HG02943 (cell line): ENCODE measurements at regions not wholly inside any gene's neighbourhood (a gene's known extent, or its start where the extent isn't known, plus 50 kb on each side); places are given as distances from the start of the nearest gene placed in this dataset.
"Not testable (repeated sequence)": the region's sequence is repeated elsewhere in the genome, so short reads cannot be mapped to it uniquely, and the experiment has no call there.

Experiments used
- ATAC-seq: cut with Tn5 transposase; IDR thresholded peaks from one replicate; pipeline ENCODE4 v1.9.1; 2021; ENCODE audit warnings: mild to moderate bottlenecking, low read depth, moderate library complexity; ENCODE audit not compliant: unreplicated experiment

DNA sequence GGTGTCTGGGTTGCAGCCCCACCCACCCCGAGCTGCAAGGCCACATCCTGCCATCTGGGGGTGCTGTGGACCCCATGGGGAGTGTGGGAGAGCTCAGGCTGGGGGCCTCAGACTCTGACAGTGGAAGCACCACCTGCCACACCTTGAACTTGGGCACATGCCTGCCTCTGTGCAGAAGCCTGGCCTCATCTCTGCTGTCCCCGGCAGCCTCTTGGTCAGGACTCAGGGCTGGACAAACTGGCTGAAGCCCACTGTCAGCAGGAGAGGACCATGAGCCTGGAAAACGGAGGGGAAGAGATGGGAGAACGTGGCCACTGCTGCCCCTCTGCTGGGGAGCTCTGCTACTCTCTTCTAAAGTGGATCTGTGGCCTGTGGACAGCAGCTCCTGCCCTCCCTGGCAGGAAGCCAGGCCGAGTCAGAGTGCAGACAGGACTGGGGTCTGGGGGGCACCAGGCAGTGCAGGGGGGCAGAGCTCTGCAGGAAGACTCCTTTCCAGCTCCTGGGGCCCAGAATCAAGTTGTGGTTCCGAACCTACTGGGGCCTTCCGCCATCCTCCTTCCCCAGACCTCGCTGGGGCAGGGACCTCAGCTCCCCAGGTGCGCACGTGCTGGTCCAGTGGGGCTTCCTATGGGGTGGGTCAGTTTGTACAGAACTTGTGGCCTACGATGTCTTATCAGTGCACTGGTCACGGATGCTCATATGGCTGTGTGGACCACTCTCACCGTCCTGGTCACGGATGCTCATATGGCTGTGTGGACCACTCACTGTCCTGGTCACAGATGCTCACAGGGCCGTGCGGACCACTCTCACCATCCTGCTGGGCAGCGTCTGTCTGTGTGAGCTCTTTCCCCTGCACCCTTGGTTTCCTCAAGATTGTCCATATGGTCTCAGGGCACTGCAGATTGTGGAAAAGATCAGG, 207.7 kb downstream of the LAT start:
- no peak for ATAC-seq

DNA sequence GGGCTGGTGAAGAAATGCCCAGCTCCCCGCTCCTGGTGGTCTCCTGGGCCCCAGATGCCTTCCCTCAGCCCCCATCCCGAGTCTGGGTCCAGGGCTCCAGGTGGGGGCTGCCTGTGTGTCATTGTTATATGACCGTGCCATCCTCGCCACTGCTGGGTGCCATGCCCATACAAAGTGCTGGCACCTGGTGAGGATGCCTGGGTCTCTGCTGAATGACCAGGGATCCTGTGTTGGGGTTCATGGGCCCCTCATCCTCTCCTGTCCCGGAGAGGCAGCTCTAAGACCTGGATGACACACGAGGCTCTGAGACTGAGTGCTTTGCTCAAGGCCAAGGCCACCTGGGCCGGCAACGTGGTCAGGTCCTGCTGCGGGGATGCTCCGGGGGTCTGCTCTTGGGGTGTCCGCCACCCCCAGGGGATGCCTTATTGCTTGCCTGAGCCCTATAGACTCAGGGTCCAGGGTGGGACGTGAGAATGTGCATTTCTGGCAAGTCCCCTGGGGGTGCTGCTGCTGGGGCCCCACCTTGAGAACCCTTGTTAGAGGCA, 206.9 kb downstream of the LAT start:
- ATAC-seq, result not testable (repeated sequence)

DNA sequence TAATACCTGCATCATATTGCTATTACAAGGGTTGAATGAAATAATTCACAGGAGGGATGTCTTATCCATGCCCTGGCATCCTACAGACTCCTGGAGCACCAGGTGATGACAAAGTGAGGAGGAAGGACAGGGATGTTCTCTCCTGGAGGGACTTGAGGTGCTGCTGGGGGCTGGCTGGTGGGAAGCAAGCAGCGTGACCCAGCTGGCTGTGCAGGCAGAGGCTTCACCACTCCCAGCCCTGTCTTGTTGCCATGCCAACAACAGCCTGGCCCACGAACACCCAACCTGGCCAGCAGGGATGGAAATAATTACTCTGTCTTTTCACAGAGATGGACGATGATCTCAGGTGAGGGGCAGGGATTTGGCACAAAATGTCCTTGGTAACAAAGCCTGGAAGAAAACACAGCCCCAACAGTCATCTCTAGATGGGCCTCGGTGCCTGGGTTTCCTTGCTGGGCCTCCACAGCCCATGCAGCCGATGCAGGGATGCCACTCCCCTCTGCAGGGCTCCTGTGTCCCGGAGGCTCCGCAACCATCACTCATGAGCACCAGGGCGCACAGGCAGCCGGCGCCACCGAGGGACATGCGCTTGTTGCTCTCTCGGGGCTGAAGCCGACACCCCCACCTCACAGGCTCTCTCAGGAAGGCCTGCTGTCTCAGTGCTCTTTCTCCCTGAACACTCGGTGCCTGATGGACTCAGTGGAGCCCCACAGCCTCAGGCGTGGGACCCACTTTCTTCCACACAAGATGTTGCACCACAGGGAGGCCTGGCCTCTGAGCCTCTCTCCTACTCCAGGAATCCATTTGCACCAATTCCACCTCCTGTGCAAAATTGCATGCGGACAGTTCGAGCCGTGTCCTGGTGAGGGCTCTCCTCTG, 205.9 kb downstream of the LAT start:
- not testable (repeated sequence) for ATAC-seq

DNA sequence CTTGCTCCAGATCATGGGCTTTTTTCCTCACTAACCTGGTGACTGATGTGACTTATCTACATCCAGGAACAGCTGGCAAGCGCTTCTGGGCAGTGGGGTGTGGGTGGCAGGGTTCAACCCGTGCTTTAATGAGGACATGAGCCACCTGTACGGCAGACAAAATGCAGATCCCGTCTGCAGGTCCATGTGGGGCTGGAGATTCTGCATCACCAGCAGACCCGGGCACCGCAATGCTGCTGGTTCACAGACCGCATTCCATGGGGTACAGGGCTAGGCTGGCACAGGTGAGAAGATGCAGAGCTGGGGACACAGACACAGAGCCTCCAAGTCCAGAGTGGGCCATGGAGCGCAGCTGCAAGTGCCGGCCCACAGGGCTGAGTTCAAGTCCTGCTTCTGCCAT, 204.0 kb downstream of the LAT start:
- not testable (repeated sequence) for ATAC-seq

DNA sequence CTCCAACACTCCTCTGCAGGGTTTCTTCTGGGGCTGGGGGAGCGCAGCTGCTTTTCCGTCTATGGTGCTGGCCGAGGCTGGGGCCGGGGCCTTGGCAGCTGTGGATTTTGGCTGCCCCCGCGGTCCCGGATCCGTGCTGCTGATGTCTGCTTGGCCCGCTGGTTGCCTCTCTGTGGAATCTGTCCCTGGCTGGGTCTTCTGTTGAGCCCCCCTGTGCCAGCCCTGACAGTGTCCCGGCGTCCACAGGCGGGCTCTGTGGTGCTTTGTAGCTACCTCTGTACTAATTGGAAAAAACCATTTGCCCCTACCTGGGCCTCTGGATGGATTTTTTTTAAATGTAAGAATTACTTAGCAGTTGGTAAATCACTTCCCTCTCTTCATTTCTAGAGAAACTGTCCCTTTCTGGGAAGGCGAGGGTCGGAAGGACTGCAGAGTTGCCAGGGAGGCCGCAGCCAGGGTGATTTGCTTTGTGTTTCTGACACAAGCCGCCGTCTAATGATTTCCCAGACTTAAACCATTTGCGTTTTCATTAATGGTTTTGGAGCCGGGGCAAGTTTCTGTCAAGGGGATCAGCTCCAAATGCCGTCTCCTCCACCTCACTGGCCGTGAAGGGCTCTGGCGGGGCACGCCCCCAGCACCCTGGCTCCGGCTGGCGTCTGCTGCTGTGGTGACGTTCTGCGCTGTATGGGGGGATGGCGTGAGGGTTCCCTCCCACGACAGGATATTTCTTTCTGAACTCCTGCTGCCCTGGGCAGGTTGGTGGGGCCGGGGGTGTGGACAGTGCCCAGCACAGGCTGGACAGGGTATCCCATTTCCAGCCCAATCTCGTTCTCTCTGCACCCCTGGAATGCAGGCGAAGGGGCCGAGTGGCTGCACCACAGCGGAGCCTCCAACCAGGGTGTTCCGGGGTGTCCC, 201.7 kb downstream of the LAT start:
- ATAC-seq, result not testable (repeated sequence)

DNA sequence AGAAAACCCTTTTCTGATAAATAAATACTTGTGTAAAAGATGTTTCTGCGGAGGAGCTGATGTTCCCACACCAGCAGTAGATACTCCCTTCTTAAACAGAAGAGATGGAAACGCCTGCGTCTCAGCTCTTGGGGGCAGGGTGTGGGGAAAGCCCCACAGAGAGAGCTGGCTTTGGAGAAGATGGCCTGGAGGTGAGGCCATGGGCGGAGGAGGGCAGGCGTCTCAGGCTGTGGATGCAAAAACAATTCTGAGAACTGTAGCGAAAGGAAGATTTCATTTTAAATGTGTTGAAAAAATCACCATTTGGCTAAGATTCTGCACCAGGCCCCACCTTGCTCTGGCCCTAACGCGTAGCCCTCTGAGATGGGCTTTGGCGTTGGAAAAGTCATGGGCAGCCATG, 201.0 kb downstream of the LAT start:
- ATAC-seq, result not testable (repeated sequence)

DNA sequence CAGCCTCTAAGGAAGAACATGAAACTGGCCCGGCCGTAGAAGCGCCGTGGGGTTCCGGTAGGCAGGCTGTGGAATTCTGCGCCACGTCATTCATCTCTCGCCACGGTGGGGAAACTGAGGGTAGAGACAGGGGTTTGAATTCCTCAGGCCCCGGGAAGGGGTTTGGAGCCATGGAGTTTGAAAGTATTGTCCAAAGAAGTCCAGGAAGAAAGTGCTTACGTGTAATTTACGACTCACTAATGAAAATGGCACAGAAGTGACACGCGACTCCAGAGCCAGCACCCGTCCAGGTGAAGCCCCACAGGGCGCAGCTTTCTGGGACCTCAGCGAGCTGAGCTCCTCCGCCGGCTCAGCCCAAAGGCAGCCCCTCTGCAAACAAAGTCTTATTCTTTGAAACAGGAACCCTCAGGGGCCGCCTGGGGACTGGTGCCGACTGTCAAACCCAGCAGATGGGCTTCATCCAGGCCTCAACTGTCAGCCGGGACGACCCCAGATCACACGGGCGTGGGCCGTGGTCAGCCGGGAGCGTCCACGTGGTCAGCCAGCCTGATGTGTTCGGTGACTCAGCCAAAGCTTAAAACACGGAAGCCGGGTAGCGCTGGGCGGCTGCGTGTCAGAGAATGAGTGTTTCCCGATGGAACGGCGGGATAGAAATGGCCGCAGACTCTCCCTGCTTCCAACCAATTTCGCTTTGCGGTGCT, 200.0 kb downstream of the LAT start:
- ATAC-seq, result not testable (repeated sequence)

DNA sequence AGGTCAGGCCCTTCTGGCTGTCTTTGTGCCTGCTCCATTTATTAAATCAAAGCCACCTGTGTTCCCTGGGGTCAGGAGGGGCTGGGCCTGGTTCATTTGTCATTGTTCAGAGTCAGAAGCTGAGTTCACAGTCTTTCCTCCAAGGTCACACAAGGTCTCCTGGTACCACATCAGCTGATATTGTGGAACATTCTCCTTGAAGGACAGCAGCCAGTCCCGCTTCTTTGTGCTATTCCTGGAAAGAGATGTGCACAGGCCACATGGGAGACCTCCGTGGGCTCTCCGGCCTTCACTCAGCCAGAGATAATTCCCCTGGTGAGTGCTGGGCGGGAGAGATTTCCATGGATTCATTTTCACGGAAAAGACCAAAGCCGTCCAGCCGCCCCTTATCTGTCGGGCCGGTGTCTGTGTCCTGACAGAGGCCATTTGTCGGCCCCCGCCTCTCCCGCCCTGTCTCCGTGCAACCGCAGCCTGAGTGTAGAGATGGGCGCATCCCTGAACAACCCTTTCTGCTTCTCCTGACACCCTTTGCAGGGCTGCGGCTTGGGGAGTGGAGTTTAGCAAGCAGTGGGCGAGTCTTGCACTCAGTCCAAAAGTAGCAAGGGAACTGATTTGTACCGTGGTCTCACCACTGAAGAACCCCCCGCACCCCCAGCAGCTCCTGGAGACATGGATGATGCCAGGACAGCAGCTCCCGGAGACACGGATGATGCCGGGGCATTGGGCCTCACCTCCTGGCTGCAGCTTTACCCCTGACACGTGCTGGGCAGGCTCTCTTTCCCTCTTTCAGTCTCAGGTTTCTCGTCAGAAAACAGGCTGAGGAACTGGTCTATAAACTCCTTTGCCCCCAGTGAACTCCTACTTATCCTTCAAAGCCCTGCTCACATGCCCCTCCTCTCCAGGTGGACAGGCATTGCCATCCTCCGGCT, 198.4 kb downstream of the LAT start:
- ATAC-seq, result not testable (repeated sequence)

DNA sequence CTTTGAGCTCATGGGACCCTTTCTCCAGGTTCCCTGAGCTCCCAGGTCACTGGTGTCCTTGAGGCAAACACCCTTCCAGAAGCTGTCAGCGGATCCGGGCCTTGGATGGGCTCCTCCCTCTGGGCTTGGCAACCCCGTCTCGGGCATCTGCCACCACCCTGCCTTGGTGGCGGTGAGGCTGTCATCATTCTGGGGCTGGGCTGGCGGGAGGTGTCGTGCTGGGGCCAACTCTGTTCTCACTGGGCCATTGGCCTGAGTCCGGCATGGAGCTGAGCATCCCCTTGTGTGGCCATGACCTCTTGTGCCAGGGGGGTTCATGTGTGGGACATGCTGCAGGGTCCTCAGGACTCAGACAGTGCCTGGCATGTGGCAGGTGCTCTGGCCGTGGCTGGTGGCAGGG, 197.6 kb downstream of the LAT start:
- no peak for ATAC-seq

DNA sequence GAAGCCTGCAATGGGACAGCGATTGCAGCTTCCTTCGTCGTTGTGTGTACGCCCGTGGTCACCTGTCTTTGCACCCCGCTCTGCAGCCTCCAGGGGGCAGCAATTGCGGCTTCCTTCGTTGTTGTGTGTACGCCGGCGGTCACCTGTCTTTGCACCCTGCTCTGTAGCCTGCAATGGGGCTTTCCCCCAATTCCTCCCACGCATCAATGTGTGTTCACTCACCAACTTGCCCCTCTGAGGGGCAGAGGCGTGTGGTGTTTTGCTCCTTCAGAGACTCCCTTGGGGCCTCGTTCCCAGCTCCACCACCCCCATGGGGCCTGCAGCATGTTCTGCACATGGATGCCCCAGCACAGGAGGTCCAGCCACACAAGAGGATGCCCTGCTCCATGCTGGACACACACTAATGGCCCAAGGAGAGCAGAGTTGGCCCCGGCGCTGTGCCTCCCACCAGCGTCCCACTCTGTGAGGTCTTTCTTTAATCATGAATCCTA, 197.1 kb downstream of the LAT start:
- ATAC-seq, result not testable (repeated sequence)

DNA sequence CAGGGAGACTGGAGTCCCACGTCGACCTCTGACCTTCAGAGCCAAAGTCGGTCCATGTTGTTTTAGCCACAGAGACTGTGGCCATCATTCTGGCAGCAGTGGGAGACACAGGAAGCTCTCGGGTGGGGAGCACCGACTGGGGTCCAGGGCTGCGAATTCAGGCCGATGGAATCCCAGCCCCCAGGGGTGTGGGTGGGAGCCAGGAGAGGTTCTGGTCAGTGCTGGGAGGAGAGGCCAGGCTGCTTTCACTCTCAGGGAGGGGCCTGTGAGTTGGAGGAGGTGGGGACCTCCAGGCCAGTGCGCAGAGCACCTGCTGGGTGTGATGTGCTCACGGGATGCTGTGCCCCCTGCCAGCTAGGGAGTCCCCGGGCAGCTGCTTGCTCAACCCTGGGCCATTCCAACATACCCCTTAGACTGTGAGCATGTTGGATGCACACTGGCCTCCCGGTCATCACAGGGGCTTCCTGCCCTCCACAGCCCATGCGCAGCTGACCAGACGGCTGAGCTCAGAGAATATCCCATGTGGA, 196.5 kb downstream of the LAT start:
- ATAC-seq, result not testable (repeated sequence)

DNA sequence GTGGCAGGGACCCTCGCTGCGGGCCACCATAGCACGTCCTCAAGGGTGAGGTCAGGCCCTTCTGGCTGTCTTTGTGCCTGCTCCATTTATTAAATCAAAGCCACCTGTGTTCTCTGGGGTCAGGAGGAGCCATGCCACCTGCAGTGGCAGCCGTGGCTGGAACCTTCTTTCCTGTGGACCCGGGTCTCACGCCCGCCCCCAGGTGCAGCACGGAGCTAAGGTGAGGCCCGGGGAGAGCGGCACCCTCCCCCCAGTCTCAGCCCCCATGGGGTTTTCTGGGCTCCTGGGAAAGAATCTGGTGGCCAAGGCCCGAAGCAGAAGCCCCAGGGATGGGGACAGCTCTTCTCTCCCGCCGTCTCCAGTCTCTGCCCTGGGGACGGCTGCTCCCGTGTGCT, 195.4 kb downstream of the LAT start:
- ATAC-seq, result not testable (repeated sequence)

DNA sequence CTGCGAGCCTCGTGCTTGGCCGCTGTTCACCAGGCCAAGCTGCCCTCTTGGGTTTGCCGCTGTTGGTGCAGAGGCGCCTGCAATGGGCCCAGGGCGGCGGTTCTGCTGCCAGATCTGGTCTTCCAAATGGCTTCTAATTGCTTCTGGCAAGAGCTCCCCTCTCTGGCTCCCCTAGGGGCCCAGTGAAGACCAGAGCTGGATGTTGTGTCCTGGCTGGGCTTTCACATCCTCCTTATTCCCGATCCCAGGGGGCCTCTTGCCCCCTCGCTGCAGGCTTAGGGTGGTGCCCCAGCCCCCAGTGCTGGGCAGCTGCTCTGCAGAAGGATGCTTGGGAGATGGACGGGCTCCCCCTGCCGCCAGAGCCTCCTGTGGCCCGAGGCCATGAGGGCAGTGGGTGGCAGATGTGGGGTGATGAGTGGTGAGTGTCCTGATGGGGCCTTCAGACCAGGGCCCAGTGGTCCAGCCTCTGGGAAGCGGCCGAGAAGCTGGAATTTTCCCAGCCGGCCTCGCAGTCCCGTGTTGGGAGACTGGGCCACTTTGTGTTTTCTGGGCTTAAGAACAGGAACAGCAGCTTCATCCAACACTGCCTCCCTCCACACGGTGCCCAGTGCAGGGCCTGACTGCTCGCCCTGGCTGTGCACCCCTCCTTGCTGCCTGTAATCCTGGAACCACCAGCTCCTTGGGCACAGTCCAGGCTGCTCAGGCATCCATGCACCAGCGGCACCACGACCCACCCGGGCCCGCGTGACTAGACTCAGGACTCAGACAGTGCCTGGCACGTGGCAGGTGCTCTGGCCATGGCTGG, 194.8 kb downstream of the LAT start:
- not testable (repeated sequence) for ATAC-seq

DNA sequence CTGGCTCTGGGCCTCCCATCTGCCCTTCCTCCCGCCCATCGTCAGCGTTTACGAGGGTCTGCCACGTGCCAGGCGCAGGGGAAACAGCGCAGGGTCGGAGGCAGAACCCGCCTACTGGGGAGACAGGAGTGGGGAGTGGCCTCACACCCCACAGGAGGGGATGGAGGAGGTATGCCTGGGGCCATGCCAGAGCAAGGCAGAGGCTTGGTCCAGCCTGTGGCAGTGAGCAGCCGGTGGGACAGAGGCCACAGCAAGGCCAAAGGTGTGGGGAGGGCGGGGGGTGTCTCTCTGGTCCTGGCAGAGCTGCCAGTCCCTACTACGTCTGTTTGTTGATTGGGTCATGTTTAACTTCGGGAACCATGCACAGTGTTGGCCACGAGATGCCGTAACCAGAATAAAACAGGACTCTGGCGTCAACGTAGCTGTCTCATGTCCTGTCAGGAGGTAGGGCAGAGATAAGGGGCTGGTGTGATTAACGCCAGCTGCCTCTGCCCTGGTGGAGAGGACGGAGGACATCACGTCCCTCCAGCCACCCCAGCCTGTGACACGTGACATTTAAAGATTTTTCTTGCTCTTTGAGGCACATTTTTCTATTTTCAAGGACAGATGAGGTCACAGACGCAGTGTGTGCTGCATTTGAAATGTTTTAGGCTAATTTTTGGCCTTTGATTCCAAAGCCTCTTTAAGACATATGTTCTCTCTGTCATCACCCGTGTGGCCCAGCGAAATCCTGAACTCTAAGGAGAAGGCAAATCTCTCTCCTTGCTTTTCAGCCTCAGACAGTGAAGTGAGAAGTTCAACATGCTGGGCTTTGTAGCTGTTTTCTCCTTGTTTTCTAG, 193.3 kb downstream of the LAT start:
- not testable (repeated sequence) for ATAC-seq

DNA sequence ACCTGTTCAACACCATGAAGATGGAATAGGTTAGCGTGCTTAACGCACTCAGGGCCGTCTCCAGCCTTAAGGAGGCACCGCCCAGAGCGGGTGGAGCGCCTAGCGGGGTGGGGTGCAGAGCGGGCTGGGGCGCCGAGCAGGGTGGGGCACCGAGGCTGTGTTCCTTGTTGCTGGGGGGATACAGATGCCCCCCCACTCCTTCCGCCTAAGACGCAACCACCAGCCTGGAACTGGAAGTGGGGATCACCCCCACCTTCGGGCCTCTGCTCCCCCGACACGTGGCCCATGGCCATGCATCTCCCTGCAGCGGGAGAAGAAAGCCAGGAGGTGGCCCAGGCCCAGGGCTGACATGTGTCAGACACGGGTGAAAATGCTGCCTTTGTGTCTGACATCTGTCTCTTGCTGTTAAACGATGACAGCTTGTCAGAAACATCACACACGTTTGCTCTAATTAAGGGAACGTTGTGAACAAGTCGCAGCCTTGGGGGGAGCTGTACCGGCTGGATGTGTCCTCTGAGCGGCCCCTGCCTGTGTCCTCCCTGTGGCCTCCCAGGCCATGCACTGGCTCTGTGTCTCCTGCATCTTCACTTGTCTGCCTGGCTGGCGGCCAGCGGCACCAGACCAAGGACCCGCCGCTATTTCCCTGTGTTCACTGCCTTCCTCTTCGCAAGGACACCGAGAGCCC, 192.5 kb downstream of the LAT start:
- ATAC-seq, result not testable (repeated sequence)

DNA sequence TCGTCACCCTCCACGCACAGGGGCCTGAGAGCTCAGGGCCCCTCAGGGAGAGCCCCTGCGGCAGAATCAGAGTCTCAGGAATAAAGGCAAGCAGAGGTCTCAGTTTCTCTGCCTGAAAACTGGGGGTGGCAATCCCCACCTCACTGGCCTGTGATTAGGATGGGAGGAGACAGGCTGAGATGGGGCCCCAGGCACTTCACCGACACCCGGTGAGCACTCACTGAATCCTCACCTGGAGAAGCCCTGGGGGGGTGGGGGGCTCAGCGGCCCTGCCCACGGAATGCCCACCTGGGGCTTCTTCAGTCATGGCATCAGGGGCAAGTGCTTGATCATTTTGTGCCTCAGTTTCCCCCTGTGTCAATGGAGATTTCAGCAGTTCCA, 192.0 kb downstream of the LAT start:
- not testable (repeated sequence) for ATAC-seq
